Spleen (tissue), 11 donors: ENCODE measurements at regions not wholly inside any gene's neighbourhood (a gene's known extent, or its start where the extent isn't known, plus 50 kb on each side); places are given as distances from the start of the nearest gene placed in this dataset.

ENCODE experiments used
- DNase-seq: peaks from one replicate; pipeline ENCODE4 v3.0.0-alpha.2; 2020
- H3K27ac ChIP-seq, 8 donors: fragments of 200-600 bp; sonication (generic) in 7 of 8; 1 replicate in 4 of 8; 2 replicates in 4 of 8; pipeline versions ENCODE4 v1.5.0 to v1.8.0; 2016 to 2021; ENCODE audit warnings: inconsistent platforms in 4 of 8, mild to moderate bottlenecking in 4 of 8, moderate library complexity in 1 of 8
- H3K27me3 ChIP-seq, 7 donors: fragments of 200-600 bp; sonication (generic) in 6 of 7; replicated peaks in 1 of 7; 1 replicate in 4 of 7; 2 replicates in 3 of 7; pipeline versions ENCODE4 v1.5.0 to v1.8.0; 2016 to 2021; ENCODE audit warnings: inconsistent platforms in 3 of 7, mild to moderate bottlenecking in 1 of 7
- H3K36me3 ChIP-seq, 6 donors: fragments of 200-600 bp; sonication (generic) in 5 of 6; 1 replicate in 4 of 6; 2 replicates in 2 of 6; pipeline versions ENCODE4 v1.5.0 to v1.8.0; 2016 to 2021; ENCODE audit warnings: inconsistent platforms in 2 of 6
- H3K4me1 ChIP-seq, 6 donors: fragments of 200-600 bp; sonication (generic) in 5 of 6; 1 replicate in 3 of 6; 2 replicates in 3 of 6; pipeline versions ENCODE4 v1.5.0 to v1.8.0; 2016 to 2021; ENCODE audit warnings: inconsistent platforms in 3 of 6
- H3K4me3 ChIP-seq, 8 donors: fragments of 200-600 bp; sonication (generic) in 7 of 8; 1 replicate in 4 of 8; 2 replicates in 4 of 8; pipeline versions ENCODE4 v1.5.0 to v1.8.0; 2016 to 2021; ENCODE audit warnings: inconsistent platforms in 4 of 8, mild to moderate bottlenecking in 4 of 8, moderate library complexity in 2 of 8
- H3K9me3 ChIP-seq, 8 donors: fragments of 200-600 bp; sonication (generic) in 7 of 8; 1 replicate in 4 of 8; 2 replicates in 4 of 8; pipeline versions ENCODE4 v1.5.0 to v1.8.0; 2016 to 2021; ENCODE audit warnings: inconsistent platforms in 4 of 8
- POLR2A ChIP-seq, 3 donors: fragments of 450-650 bp; IDR thresholded peaks; one replicate each; pipeline ENCODE4 v1.5.1; 2017; ENCODE audit warnings: antibody characterized with exemption in 3 of 3, mild to moderate bottlenecking in 1 of 3
- POLR2AphosphoS5 ChIP-seq, 3 donors: sonication (generic); formaldehyde crosslinking; IDR thresholded peaks; one replicate each; pipeline ENCODE4 v1.5.1; 2017; ENCODE audit warnings: antibody characterized with exemption in 3 of 3
- WGBS, 5 donors: extraction: QIAGEN DNeasy Blood & Tissue Kit in 3 of 5; methylation state at CpG; one replicate each; pipeline versions ENCODE4 v1.1.5 to v1.1.7; 2013 to 2018; 5-methylcytosine and 5-hydroxymethylcytosine counted together
- intact Hi-C: fragments of 100-400 bp; cut with DNase I; formaldehyde crosslinking; loops from one replicate; pipeline ENCODE4 v1.15.0; 2023; ENCODE audit warnings: low total_unique reads
- TF ChIP-seq, protein P1 (sequence below), 11 experiments: fragments of 200-600 bp in 7 of 11; fragments of 450-650 bp in 4 of 11; sonication (generic) in 4 of 11; IDR thresholded peaks in 8 of 11; conservative IDR thresholded peaks in 3 of 11; 1 replicate in 7 of 11; 2 replicates in 4 of 11; pipeline versions ENCODE4 v1.4.0 to v1.8.0; 2016 to 2021; ENCODE audit warnings: antibody characterized with exemption in 11 of 11, inconsistent platforms in 4 of 11, mild to moderate bottlenecking in 1 of 11
- donor health status: healthy with polysubstance abuse.
- donor health status: DM: no; HTN: no; CAD: no; lungs with moderate emphysema.
- donor health status: DM: no; HTN: no; CAD: no.
- donor health status: Bipolar disorder and iron deficiency.
- donor health status: healthy.
- donor health status: DM: no; HTN: no; CAD: no.
- donor health status: DM: yes; HTN: yes; CAD: no.

DNA sequence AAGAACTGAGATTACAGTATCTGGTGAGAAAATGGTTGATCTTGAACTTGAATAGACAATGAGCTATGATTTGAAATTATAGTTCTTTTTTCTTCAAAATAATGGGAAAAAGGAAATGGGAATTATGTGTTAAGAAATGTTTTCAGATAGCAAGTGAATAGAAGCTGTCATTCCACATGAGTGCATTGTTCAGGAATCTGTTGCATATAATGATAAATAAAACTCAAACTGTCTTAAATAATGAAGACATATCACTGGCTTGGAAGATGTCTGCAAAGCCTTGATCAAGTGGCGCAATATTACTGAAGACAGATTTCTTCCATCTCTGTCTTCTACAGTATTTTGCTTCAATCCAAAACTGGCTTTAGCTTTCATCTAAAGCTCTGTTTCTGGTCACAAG, 479.3 kb upstream of the ZFP42 start:
- H3K4me1 ChIP-seq = no peaks in the 10 kb centered on the region
- no peak overlapping the region for H3K4me3 ChIP-seq
- no peaks in the 10 kb centered on the region for H3K27me3 ChIP-seq
- no peak overlapping the region for H3K27ac ChIP-seq
- no peak for DNase-seq
- intact Hi-C loops = no loop called here
- peaks cover 0 to 6% (median 2%) of the 10 kb centered on the region in 8 donors for H3K9me3 ChIP-seq
- H3K36me3 ChIP-seq = no peaks in the 10 kb centered on the region
- TF ChIP-seq POLR2A (IDR thresholded peaks at IDR 0.05) (no peak), POLR2AphosphoS5 (IDR thresholded peaks at IDR 0.05) (no peak)
- TF ChIP-seq, protein P1, sequence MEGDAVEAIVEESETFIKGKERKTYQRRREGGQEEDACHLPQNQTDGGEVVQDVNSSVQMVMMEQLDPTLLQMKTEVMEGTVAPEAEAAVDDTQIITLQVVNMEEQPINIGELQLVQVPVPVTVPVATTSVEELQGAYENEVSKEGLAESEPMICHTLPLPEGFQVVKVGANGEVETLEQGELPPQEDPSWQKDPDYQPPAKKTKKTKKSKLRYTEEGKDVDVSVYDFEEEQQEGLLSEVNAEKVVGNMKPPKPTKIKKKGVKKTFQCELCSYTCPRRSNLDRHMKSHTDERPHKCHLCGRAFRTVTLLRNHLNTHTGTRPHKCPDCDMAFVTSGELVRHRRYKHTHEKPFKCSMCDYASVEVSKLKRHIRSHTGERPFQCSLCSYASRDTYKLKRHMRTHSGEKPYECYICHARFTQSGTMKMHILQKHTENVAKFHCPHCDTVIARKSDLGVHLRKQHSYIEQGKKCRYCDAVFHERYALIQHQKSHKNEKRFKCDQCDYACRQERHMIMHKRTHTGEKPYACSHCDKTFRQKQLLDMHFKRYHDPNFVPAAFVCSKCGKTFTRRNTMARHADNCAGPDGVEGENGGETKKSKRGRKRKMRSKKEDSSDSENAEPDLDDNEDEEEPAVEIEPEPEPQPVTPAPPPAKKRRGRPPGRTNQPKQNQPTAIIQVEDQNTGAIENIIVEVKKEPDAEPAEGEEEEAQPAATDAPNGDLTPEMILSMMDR (IDR thresholded peaks at IDR 0.05 in 8 of 11, conservative IDR thresholded peaks at IDR 0.05 in 3 of 11) = no peak
- WGBS, 5 donors = 78 to 84% (median 81%) methylated on average over 1 of the region's 1 CpG

DNA sequence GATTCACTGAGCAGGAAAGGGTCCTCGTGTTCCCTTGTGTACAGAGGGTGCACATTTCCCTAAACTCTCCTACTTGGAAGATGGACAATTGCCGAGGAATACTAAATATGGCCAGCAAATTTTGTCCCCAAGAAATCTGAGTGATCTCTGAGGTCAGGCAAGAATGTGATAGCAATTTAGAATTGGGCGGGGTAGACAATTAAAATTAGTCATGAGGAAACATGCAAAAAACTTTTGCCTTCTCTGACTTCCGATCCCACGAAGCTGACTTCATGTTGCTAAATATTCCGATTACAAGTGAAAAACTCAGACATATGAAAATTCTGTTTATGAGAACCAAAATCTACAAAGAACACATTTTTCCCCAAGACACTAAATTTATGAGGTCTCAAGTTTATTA, 453.9 kb upstream of the ZFP42 start:
- Histone ChIP-seq H3K27ac (no peak overlapping the region), H3K4me1 (no peaks in the 10 kb centered on the region), H3K4me3 (no peak overlapping the region), H3K36me3 (no peaks in the 10 kb centered on the region), H3K27me3 (no peaks in the 10 kb centered on the region), H3K9me3 (peaks cover 0 to 4% (median 0%) of the 10 kb centered on the region in 8 donors)
- TF ChIP-seq POLR2AphosphoS5 (IDR thresholded peaks at IDR 0.05) = no peak
- TF ChIP-seq, protein P1 (IDR thresholded peaks at IDR 0.05 in 8 of 11, conservative IDR thresholded peaks at IDR 0.05 in 3 of 11) = no peak
- TF ChIP-seq POLR2A (IDR thresholded peaks at IDR 0.05) = no peak
- intact Hi-C loops = no loop called here
- WGBS, 5 donors = 68 to 87% (median 84%) methylated on average over 6 of the region's 6 CpGs
- DNase-seq = no peak

DNA sequence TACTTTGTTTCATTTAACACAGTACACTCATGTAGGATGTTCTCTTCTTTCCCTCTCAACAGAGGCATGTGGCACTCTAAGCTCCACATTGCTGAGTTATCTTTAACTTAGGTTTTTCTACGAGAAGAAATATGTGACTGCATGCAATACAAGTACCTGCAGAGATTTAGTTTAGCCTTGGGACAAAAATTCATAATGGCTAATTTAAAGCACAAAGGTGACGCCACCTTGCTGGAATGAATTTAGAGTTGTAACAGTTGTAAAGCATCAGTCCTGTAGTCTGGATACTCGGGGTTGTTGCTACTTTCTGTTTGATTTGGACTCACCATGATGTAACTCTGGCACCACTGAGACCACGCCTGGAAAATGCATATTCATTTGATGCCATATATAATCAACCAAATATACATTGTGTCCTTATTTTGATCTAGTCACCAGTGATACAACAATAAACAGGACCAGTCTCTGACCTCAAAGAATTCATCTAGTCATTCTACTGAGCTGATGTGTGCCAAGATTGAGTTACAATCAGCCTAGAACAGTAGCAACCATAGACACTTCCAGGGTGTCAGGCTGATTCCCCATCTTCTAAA, 451.0 kb upstream of the ZFP42 start:
- Histone ChIP-seq H3K9me3 (peaks cover 0 to 4% (median 0%) of the 10 kb centered on the region in 8 donors), H3K4me1 (no peaks in the 10 kb centered on the region), H3K27ac (no peak overlapping the region), H3K4me3 (no peak overlapping the region), H3K36me3 (no peaks in the 10 kb centered on the region), H3K27me3 (no peaks in the 10 kb centered on the region)
- TF ChIP-seq, protein P1 (IDR thresholded peaks at IDR 0.05 in 8 of 11, conservative IDR thresholded peaks at IDR 0.05 in 3 of 11) = no peak
- TF ChIP-seq POLR2AphosphoS5 (IDR thresholded peaks at IDR 0.05) (no peak), POLR2A (IDR thresholded peaks at IDR 0.05) (no peak)
- WGBS, 5 donors = 63 to 84% (median 80%) methylated on average over 4 of the region's 4 CpGs
- intact Hi-C loops = no loop called here
- no peak for DNase-seq

DNA sequence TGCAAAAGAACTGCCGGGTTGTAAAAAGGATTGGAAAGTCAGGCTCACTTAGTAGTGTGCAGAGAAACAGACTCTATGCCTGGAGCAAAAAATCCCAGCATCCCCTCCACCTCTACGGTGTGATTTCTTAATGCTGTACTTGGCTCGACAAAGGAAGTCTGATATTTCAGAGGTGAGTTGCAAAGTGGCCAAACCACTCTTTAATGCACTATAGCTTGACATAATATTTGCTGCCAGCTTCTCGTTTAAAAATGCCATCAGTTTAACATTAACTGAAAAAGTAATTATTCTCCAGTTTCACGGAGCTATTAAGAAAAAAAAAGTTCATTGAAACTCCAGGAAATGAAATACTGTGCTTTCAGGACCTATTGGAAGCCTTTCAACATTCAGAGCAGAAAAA, 448.3 kb upstream of the ZFP42 start:
- no peaks in the 10 kb centered on the region for H3K4me1 ChIP-seq
- 65 to 72% (median 68%) methylated on average over 5 of the region's 5 CpGs for WGBS, 5 donors
- H3K4me3 ChIP-seq = no peak overlapping the region
- H3K27me3 ChIP-seq = no peaks in the 10 kb centered on the region
- DNase-seq = no peak
- H3K9me3 ChIP-seq = peaks cover 0 to 12% (median 0%) of the 10 kb centered on the region in 8 donors
- TF ChIP-seq POLR2AphosphoS5 (IDR thresholded peaks at IDR 0.05) (no peak), POLR2A (IDR thresholded peaks at IDR 0.05) (no peak)
- TF ChIP-seq, protein P1 (IDR thresholded peaks at IDR 0.05 in 8 of 11, conservative IDR thresholded peaks at IDR 0.05 in 3 of 11) = no peak
- H3K27ac ChIP-seq = no peak overlapping the region
- intact Hi-C loops = no loop called here
- no peaks in the 10 kb centered on the region for H3K36me3 ChIP-seq
